H1 (cell line): ENCODE measurements at regions not wholly inside any gene's neighbourhood (a gene's known extent, or its start where the extent isn't known, plus 50 kb on each side); places are given as distances from the start of the nearest gene placed in this dataset.

Experiments
- HDAC2 ChIP-seq, 2 experiments: fragments of 300-600 bp in 1 of 2; sonication (generic) in 1 of 2; IDR thresholded peaks; 2 replicates each; pipeline ENCODE4 v1.6.1; 2011 to 2012; ENCODE audit warnings: low read depth in 2 of 2, low read length in 2 of 2, mild to moderate bottlenecking in 2 of 2, moderate library complexity in 2 of 2, borderline replicate concordance in 1 of 2, inconsistent platforms in 1 of 2
- SAP30 ChIP-seq: fragments of 300-600 bp; sonication (generic); IDR thresholded peaks from 2 replicates; pipeline ENCODE4 v1.7.1; 2012; ENCODE audit warnings: low read length, moderate library complexity, mild to moderate bottlenecking, inconsistent platforms; ENCODE audit not compliant: insufficient read depth, insufficient replicate concordance
- SIN3A ChIP-seq, 2 experiments: IDR thresholded peaks in 1 of 2; conservative IDR thresholded peaks in 1 of 2; 2 replicates each; pipeline ENCODE4 v1.6.1; 2011 to 2012; ENCODE audit warnings: low read length in 2 of 2, improper control_type of control experiment in 1 of 2, low read depth in 1 of 2, mild to moderate bottlenecking in 1 of 2
- TBP ChIP-seq: IDR thresholded peaks from 2 replicates; pipeline ENCODE4 v1.6.1; 2011; ENCODE audit warnings: low read depth, low read length, improper control_type of control experiment
- TF ChIP-seq, protein P1 (sequence below): IDR thresholded peaks from 2 replicates; pipeline ENCODE4 v1.6.1; 2011; ENCODE audit warnings: low read length, improper control_type of control experiment
- TF ChIP-seq, protein P2 (sequence below): fragments of 300-600 bp; sonication (generic); IDR thresholded peaks from 2 replicates; pipeline ENCODE4 v1.7.1; 2012; ENCODE audit warnings: low read length, moderate library complexity, mild to moderate bottlenecking, inconsistent platforms; ENCODE audit not compliant: insufficient replicate concordance

DNA sequence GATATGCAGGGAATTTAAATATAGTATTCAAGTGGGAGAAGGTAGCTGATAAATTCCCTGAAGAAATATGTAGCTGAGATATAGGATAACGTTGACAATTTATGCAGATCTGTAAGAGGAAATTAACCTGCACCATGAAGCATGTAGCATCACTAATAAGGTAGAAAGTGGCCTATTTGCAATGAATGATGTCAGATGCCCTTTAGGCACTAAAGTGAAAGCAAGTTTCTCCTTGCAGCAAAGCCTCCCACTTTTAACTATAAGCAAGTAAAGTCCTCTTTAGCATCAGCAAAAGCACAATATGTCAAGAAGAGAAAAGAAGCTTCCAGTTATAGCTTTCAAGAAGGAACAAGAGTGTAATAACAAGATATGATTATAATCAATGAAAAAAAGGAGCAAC lies 102.5 kb upstream of the SLITRK1 start (continued):
- TF ChIP-seq TBP (no peak), SAP30 (no peak), SIN3A (conservative IDR thresholded peaks at IDR 0.05 in 1 of 2, IDR thresholded peaks at IDR 0.05 in 1 of 2; ENCODE audit: low read depth in 1 of 2, low read length in 2 of 2) (no peak), HDAC2 (IDR thresholded peaks at IDR 0.05; ENCODE audit: borderline replicate concordance in 1 of 2, low read depth in 2 of 2, low read length in 2 of 2) (no peak)
- TF ChIP-seq, protein P1, sequence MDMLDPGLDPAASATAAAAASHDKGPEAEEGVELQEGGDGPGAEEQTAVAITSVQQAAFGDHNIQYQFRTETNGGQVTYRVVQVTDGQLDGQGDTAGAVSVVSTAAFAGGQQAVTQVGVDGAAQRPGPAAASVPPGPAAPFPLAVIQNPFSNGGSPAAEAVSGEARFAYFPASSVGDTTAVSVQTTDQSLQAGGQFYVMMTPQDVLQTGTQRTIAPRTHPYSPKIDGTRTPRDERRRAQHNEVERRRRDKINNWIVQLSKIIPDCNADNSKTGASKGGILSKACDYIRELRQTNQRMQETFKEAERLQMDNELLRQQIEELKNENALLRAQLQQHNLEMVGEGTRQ: no peak
- TF ChIP-seq, protein P2, sequence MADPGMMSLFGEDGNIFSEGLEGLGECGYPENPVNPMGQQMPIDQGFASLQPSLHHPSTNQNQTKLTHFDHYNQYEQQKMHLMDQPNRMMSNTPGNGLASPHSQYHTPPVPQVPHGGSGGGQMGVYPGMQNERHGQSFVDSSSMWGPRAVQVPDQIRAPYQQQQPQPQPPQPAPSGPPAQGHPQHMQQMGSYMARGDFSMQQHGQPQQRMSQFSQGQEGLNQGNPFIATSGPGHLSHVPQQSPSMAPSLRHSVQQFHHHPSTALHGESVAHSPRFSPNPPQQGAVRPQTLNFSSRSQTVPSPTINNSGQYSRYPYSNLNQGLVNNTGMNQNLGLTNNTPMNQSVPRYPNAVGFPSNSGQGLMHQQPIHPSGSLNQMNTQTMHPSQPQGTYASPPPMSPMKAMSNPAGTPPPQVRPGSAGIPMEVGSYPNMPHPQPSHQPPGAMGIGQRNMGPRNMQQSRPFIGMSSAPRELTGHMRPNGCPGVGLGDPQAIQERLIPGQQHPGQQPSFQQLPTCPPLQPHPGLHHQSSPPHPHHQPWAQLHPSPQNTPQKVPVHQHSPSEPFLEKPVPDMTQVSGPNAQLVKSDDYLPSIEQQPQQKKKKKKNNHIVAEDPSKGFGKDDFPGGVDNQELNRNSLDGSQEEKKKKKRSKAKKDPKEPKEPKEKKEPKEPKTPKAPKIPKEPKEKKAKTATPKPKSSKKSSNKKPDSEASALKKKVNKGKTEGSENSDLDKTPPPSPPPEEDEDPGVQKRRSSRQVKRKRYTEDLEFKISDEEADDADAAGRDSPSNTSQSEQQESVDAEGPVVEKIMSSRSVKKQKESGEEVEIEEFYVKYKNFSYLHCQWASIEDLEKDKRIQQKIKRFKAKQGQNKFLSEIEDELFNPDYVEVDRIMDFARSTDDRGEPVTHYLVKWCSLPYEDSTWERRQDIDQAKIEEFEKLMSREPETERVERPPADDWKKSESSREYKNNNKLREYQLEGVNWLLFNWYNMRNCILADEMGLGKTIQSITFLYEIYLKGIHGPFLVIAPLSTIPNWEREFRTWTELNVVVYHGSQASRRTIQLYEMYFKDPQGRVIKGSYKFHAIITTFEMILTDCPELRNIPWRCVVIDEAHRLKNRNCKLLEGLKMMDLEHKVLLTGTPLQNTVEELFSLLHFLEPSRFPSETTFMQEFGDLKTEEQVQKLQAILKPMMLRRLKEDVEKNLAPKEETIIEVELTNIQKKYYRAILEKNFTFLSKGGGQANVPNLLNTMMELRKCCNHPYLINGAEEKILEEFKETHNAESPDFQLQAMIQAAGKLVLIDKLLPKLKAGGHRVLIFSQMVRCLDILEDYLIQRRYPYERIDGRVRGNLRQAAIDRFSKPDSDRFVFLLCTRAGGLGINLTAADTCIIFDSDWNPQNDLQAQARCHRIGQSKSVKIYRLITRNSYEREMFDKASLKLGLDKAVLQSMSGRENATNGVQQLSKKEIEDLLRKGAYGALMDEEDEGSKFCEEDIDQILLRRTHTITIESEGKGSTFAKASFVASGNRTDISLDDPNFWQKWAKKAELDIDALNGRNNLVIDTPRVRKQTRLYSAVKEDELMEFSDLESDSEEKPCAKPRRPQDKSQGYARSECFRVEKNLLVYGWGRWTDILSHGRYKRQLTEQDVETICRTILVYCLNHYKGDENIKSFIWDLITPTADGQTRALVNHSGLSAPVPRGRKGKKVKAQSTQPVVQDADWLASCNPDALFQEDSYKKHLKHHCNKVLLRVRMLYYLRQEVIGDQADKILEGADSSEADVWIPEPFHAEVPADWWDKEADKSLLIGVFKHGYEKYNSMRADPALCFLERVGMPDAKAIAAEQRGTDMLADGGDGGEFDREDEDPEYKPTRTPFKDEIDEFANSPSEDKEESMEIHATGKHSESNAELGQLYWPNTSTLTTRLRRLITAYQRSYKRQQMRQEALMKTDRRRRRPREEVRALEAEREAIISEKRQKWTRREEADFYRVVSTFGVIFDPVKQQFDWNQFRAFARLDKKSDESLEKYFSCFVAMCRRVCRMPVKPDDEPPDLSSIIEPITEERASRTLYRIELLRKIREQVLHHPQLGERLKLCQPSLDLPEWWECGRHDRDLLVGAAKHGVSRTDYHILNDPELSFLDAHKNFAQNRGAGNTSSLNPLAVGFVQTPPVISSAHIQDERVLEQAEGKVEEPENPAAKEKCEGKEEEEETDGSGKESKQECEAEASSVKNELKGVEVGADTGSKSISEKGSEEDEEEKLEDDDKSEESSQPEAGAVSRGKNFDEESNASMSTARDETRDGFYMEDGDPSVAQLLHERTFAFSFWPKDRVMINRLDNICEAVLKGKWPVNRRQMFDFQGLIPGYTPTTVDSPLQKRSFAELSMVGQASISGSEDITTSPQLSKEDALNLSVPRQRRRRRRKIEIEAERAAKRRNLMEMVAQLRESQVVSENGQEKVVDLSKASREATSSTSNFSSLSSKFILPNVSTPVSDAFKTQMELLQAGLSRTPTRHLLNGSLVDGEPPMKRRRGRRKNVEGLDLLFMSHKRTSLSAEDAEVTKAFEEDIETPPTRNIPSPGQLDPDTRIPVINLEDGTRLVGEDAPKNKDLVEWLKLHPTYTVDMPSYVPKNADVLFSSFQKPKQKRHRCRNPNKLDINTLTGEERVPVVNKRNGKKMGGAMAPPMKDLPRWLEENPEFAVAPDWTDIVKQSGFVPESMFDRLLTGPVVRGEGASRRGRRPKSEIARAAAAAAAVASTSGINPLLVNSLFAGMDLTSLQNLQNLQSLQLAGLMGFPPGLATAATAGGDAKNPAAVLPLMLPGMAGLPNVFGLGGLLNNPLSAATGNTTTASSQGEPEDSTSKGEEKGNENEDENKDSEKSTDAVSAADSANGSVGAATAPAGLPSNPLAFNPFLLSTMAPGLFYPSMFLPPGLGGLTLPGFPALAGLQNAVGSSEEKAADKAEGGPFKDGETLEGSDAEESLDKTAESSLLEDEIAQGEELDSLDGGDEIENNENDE: no peak
- TF ChIP-seq, all 59 proteins: peak for 0
